ENCODE measurements at regions not wholly inside any gene's neighbourhood (a gene's known extent, or its start where the extent isn't known, plus 50 kb on each side); places are given as distances from the start of the nearest gene placed in this dataset.
"Not testable (repeated sequence)": the region's sequence is repeated elsewhere in the genome, so short reads cannot be mapped to it uniquely, and the experiment has no call there.

DNA sequence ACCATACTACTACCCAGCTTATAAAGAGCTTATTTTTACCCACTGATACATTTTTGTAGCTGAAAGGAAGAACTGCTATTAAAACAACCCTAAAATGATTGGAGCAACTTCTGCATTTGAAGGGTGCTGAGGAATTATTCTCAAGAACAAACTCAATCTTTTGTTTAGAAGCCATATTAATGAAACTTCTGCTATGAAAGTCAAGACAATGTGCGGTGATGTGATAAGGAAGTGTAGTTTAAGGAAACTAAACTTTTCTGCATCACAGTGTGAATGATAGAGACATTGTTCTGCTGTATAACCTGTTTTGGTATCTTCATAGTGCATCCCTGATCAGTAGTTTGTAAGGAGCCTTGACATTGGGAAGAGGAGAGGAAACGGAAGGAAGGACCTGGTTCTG lies 408.5 kb downstream of the TMEM38B start:
- H3K4me2 ChIP-seq (ENCODE audit: low read depth, low read length, poor library complexity, severe bottlenecking), result no peak overlapping the region

DNA sequence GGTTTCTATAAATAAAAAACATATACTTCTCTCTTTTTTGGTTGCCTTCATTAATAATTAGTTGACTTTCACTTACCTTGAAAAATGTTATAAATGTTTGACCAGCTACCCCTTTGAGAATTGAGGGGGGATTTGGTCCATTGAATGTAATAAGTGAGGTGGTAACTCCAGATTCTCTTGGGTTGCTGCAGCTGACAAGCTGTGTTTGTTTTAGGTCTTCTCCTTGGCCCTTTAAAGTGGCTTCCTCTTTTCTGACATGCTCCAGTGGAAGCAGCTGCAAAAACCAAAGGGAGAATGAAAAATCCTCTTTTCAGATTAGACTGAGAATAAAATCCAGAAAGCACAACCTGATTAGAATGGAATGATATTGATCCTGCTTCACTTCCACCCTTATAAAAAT lies 410.5 kb downstream of the TMEM38B start:
- H3K9me3 ChIP-seq (ENCODE audit: low read length), result no peaks in the 10 kb centered on the region
- no peak overlapping the region for H2AFZ ChIP-seq (ENCODE audit: low read length)
- no peak overlapping the region for H3K9ac ChIP-seq (ENCODE audit: low read length)
- no peaks in the 10 kb centered on the region for H3K36me3 ChIP-seq (ENCODE audit: insufficient read depth, low read length)
- DNase-seq, result no peak
- no peak overlapping the region for H3K4me2 ChIP-seq (ENCODE audit: low read depth, low read length, poor library complexity, severe bottlenecking)
- H3K4me1 ChIP-seq (ENCODE audit: low read length), result peaks cover 6% of the 10 kb centered on the region
- no peak overlapping the region for H3K27ac ChIP-seq (ENCODE audit: low read length)
- no peak overlapping the region for H3K4me3 ChIP-seq (ENCODE audit: low read length)
- H3K79me2 ChIP-seq (ENCODE audit: low read length), result no peaks in the 10 kb centered on the region
- H3K9me2 ChIP-seq (replicated peaks; ENCODE audit: insufficient read depth, low read length), result no peaks in the 10 kb centered on the region
- no peaks in the 10 kb centered on the region for H4K20me1 ChIP-seq (ENCODE audit: insufficient read depth, low read depth, low read length)
- no peaks in the 10 kb centered on the region; the same call in 1 of the 2 replicates for H3K27me3 ChIP-seq (ENCODE audit: low read length)

More for the DNA sequence above, 408.5 kb downstream of the TMEM38B start:
- Histone ChIP-seq H3K9me2 (replicated peaks; ENCODE audit: insufficient read depth, low read length) (no peaks in the 10 kb centered on the region), H3K79me2 (ENCODE audit: low read length) (no peaks in the 10 kb centered on the region), H3K4me1 (ENCODE audit: low read length) (peaks cover 6% of the 10 kb centered on the region), H3K27me3 (ENCODE audit: low read length) (no peaks in the 10 kb centered on the region; the same call in 1 of the 2 replicates), H3K27ac (ENCODE audit: low read length) (no peak overlapping the region), H4K20me1 (ENCODE audit: insufficient read depth, low read depth, low read length) (no peaks in the 10 kb centered on the region), H3K9ac (ENCODE audit: low read length) (no peak overlapping the region), H2AFZ (ENCODE audit: low read length) (no peak overlapping the region), H3K4me3 (ENCODE audit: low read length) (no peak overlapping the region), H3K36me3 (ENCODE audit: insufficient read depth, low read length) (no peaks in the 10 kb centered on the region), H3K9me3 (ENCODE audit: low read length) (no peaks in the 10 kb centered on the region)
- no peak for DNase-seq

DNA sequence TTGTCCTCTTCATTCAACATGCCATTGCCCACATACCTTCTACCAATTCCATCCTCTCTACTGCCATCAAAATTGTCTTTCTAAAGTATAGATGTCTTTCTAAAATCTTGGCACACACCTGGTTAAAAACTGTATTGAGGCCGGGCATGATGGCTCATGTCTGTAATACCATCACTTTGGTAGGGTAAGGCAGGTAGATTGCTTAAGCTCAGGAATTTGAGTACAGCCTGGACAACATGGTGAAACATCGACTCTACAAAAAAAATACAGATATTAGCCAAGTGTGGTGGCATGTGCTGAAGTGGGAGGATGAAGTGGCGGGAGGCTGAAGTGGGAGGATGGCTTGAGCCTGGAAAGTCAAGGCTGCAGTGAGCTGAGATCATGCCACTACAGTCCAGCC lies 412.1 kb downstream of the TMEM38B start:
- Histone ChIP-seq H2AFZ (ENCODE audit: low read length) (no peak overlapping the region), H3K4me2 (ENCODE audit: low read depth, low read length, poor library complexity, severe bottlenecking) (no peak overlapping the region), H3K79me2 (ENCODE audit: low read length) (no peaks in the 10 kb centered on the region), H3K36me3 (ENCODE audit: insufficient read depth, low read length) (no peaks in the 10 kb centered on the region), H3K9me2 (replicated peaks; ENCODE audit: insufficient read depth, low read length) (no peaks in the 10 kb centered on the region), H3K9me3 (ENCODE audit: low read length) (no peaks in the 10 kb centered on the region), H3K9ac (ENCODE audit: low read length) (no peak overlapping the region), H3K4me1 (ENCODE audit: low read length) (peaks cover 6% of the 10 kb centered on the region), H3K4me3 (ENCODE audit: low read length) (no peak overlapping the region), H3K27me3 (ENCODE audit: low read length) (no peaks in the 10 kb centered on the region; the same call in 1 of the 2 replicates), H3K27ac (ENCODE audit: low read length) (no peak overlapping the region), H4K20me1 (ENCODE audit: insufficient read depth, low read depth, low read length) (no peaks in the 10 kb centered on the region)
- no peak for DNase-seq

DNA sequence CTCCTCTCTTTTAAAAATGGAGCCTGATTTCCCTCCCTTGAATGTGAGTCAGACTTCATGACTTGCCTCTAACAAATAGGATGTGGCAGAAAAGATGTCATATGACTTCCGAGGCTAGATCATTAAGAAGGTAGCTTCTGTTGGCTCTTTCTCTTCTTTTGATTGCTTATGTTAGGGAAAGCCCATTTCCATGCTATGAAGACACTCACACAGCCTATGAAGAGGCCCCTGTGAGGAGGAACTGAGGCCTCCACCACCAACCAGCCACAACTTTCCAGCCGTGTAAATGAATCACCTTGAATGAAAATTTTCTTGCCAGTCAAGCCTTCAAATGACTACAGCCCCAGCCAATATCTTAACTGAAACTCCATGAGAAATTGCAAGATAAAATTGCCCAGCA lies 413.4 kb downstream of the TMEM38B start:
- Histone ChIP-seq H3K9me3 (ENCODE audit: low read length) (no peaks in the 10 kb centered on the region), H3K4me1 (ENCODE audit: low read length) (peaks cover 6% of the 10 kb centered on the region), H3K27ac (ENCODE audit: low read length) (no peak overlapping the region)

DNA sequence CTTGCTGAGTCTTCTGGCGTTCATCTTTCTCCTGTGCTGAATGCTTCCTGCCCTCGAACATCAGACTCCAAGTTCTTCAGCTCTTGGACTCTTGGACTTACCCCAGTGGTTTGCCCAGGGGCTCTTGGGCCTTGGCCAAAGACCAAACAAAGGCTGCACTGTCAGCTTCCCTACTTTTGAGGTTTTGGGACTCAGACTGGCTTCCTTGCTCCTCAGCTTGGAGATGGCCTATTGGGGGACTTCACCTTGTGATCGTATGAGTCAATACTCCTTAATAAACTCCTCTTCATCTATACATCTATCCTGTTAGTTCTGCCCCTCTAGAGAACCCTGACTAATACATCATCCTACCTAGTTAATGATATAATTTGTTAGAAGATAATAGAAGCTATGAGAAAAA lies 415.4 kb downstream of the TMEM38B start:
- H3K9me2 ChIP-seq (replicated peaks; ENCODE audit: insufficient read depth, low read length); H3K4me1 ChIP-seq (ENCODE audit: low read length); H3K79me2 ChIP-seq (ENCODE audit: low read length); H3K9me3 ChIP-seq (ENCODE audit: low read length); H3K4me2 ChIP-seq (ENCODE audit: low read depth, low read length, poor library complexity, severe bottlenecking); H4K20me1 ChIP-seq (ENCODE audit: insufficient read depth, low read depth, low read length); H3K27ac ChIP-seq (ENCODE audit: low read length); H3K36me3 ChIP-seq (ENCODE audit: insufficient read depth, low read length); H3K9ac ChIP-seq (ENCODE audit: low read length); H2AFZ ChIP-seq (ENCODE audit: low read length); H3K4me3 ChIP-seq (ENCODE audit: low read length); H3K27me3 ChIP-seq (ENCODE audit: low read length); DNase-seq: not testable (repeated sequence)

More for the DNA sequence above, 413.4 kb downstream of the TMEM38B start:
- Histone ChIP-seq H3K27me3 (ENCODE audit: low read length) (no peaks in the 10 kb centered on the region; the same call in 1 of the 2 replicates), H2AFZ (ENCODE audit: low read length) (no peak overlapping the region), H3K9me2 (replicated peaks; ENCODE audit: insufficient read depth, low read length) (no peaks in the 10 kb centered on the region), H3K36me3 (ENCODE audit: insufficient read depth, low read length) (no peaks in the 10 kb centered on the region), H3K4me3 (ENCODE audit: low read length) (no peak overlapping the region), H3K79me2 (ENCODE audit: low read length) (no peaks in the 10 kb centered on the region), H3K4me2 (ENCODE audit: low read depth, low read length, poor library complexity, severe bottlenecking) (no peak overlapping the region), H3K9ac (ENCODE audit: low read length) (no peak overlapping the region), H4K20me1 (ENCODE audit: insufficient read depth, low read depth, low read length) (no peaks in the 10 kb centered on the region)
- no peak for DNase-seq

DNA sequence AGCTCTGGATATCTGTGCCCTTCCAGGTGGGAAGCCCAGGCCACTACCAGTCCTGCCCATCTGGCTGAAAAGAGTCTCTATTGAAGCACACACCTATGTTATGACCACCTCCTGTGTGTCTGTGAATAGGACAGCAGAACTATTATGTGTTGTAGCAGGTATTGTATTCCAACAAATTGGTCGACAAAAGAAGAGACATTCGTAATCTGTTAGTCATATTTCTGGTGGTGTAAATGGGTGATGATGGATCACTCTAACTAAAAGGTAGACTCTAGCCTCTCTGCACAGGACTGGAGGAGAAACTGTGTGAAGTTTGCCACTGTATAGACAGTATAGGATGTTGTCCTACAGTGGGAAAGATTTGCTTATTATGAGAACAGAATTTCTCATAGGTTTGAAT lies 416.1 kb downstream of the TMEM38B start:
- no peaks in the 10 kb centered on the region for H3K9me3 ChIP-seq (ENCODE audit: low read length)
- no peaks in the 10 kb centered on the region for H4K20me1 ChIP-seq (ENCODE audit: insufficient read depth, low read depth, low read length)
- H3K36me3 ChIP-seq (ENCODE audit: insufficient read depth, low read length), result no peaks in the 10 kb centered on the region
- no peak for DNase-seq
- no peak overlapping the region for H3K9ac ChIP-seq (ENCODE audit: low read length)
- no peaks in the 10 kb centered on the region for H3K4me1 ChIP-seq (ENCODE audit: low read length)
- H3K4me3 ChIP-seq (ENCODE audit: low read length), result no peak overlapping the region
- H2AFZ ChIP-seq (ENCODE audit: low read length), result no peak overlapping the region
- H3K9me2 ChIP-seq (replicated peaks; ENCODE audit: insufficient read depth, low read length), result no peaks in the 10 kb centered on the region
- no peak overlapping the region for H3K4me2 ChIP-seq (ENCODE audit: low read depth, low read length, poor library complexity, severe bottlenecking)
- H3K27me3 ChIP-seq (ENCODE audit: low read length), result no peaks in the 10 kb centered on the region
- no peak overlapping the region for H3K27ac ChIP-seq (ENCODE audit: low read length)
- no peaks in the 10 kb centered on the region for H3K79me2 ChIP-seq (ENCODE audit: low read length)

DNA sequence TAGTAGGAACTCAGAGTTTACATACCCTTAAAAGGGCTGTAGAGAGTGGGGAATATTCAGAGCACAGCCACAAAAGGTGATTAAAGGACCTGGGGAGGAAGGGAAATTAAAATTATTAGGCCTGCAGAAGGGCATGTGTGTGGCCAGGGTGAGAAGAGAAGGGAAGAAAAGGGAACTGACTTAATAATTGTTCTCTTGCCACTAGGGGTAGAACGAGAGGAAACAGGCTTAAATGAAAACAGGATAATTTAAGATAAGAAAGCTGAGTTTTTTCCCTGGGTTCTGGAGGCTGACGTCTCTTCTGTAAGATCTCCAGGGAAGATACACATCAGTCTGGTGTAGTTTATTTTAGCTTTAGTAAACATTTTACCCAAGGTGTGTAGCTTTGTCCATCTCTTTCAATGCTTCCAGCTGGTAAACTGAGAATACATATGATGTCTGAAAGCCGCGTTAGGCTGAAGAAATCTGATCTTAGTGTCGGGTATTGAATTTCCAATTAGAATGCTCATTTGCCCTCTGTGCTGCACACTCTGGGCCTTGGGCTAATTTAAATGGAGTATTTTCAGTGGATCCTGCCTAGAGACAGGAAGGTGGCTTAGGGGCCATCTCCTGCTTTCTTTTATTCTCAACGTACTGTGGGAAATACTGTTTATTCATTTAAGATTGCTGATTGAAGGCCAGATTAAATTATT lies 416.8 kb downstream of the TMEM38B start:
- H3K36me3 ChIP-seq (ENCODE audit: insufficient read depth, low read length), result no peaks in the 10 kb centered on the region
- H3K9me2 ChIP-seq (replicated peaks; ENCODE audit: insufficient read depth, low read length), result no peaks in the 10 kb centered on the region
- no peak overlapping the region for H3K27ac ChIP-seq (ENCODE audit: low read length)
- no peak for DNase-seq
- H2AFZ ChIP-seq (ENCODE audit: low read length), result no peak overlapping the region
- no peaks in the 10 kb centered on the region for H3K27me3 ChIP-seq (ENCODE audit: low read length)
- no peak overlapping the region for H3K9ac ChIP-seq (ENCODE audit: low read length)
- H3K4me3 ChIP-seq (ENCODE audit: low read length), result no peak overlapping the region
- no peaks in the 10 kb centered on the region for H4K20me1 ChIP-seq (ENCODE audit: insufficient read depth, low read depth, low read length)
- no peak overlapping the region for H3K4me2 ChIP-seq (ENCODE audit: low read depth, low read length, poor library complexity, severe bottlenecking)
- no peaks in the 10 kb centered on the region for H3K9me3 ChIP-seq (ENCODE audit: low read length)
- no peaks in the 10 kb centered on the region for H3K4me1 ChIP-seq (ENCODE audit: low read length)
- H3K79me2 ChIP-seq (ENCODE audit: low read length), result no peaks in the 10 kb centered on the region

DNA sequence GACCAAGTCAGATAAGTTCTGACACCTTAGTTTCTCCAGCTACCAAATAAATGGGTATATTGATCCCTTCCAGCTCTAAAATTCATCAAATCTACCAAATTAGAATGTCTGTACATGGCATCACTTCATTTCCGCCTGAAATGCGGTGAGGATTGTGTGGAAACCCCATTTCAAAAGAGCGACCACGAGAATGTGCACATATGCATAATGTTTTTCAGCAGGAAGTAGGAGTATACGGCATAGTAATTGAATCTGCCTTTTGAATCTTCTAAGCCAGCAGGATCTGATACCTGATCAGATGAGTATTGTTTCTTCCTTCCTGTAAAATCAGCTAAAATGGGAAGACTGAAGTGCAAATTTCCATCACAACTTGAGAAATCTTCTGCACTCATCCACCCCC lies 418.6 kb downstream of the TMEM38B start:
- Histone ChIP-seq H3K4me3 (ENCODE audit: low read length) (no peak overlapping the region), H3K36me3 (ENCODE audit: insufficient read depth, low read length) (no peaks in the 10 kb centered on the region), H3K79me2 (ENCODE audit: low read length) (no peaks in the 10 kb centered on the region), H4K20me1 (ENCODE audit: insufficient read depth, low read depth, low read length) (no peaks in the 10 kb centered on the region), H3K9me3 (ENCODE audit: low read length) (no peaks in the 10 kb centered on the region), H2AFZ (ENCODE audit: low read length) (no peak overlapping the region), H3K27ac (ENCODE audit: low read length) (no peak overlapping the region), H3K27me3 (ENCODE audit: low read length) (no peaks in the 10 kb centered on the region), H3K4me1 (ENCODE audit: low read length) (no peaks in the 10 kb centered on the region), H3K9ac (ENCODE audit: low read length) (no peak overlapping the region), H3K4me2 (ENCODE audit: low read depth, low read length, poor library complexity, severe bottlenecking) (no peak overlapping the region), H3K9me2 (replicated peaks; ENCODE audit: insufficient read depth, low read length) (no peaks in the 10 kb centered on the region)
- DNase-seq, result no peak

Measured in Karpas-422 (cell line).